ENCODE measurements at regions not wholly inside any gene's neighbourhood (a gene's known extent, or its start where the extent isn't known, plus 50 kb on each side); places are given as distances from the start of the nearest gene placed in this dataset.

GRCh38 chr4:166324321-166324720 is 451.3 kb downstream of the TLL1 start:
- H3K4me1 ChIP-seq: no peaks in the 10 kb centered on the region
- H3K27ac ChIP-seq: no peak overlapping the region
- DNase-seq: no peak
- 36% methylated on average over 4 of the region's 4 CpGs for WGBS (ENCODE audit: insufficient coverage, low coverage, low lambda C conversion rate, missing lambda C conversion rate)
- ATAC-seq: no peak
- H3K4me3 ChIP-seq: no peak overlapping the region
- peak in 1 of 4 donors; percentile 12 for TF ChIP-seq CTCF (IDR thresholded peaks at IDR 0.05)
- no peak for TF ChIP-seq POLR2A (IDR thresholded peaks at IDR 0.05)
- H3K9me3 ChIP-seq: no peaks in the 10 kb centered on the region
- H3K27me3 ChIP-seq: no peaks in the 10 kb centered on the region
- no peaks in the 10 kb centered on the region for H3K36me3 ChIP-seq
- intact Hi-C loops (cut with DNase I): no loop called here

- DNase-seq (no peak), ATAC-seq (no peak)
- no peak for TF ChIP-seq CTCF (IDR thresholded peaks at IDR 0.05)
- no peak for TF ChIP-seq POLR2A (IDR thresholded peaks at IDR 0.05)
- WGBS (ENCODE audit: insufficient coverage, low coverage, low lambda C conversion rate, missing lambda C conversion rate): 20% methylated on average over 4 of the region's 4 CpGs
- no peaks in the 10 kb centered on the region for H3K36me3 ChIP-seq
- H3K9me3 ChIP-seq: no peaks in the 10 kb centered on the region
- no peak overlapping the region for H3K4me3 ChIP-seq
- H3K27ac ChIP-seq: no peak overlapping the region
- no peaks in the 10 kb centered on the region for H3K27me3 ChIP-seq
- no peaks in the 10 kb centered on the region for H3K4me1 ChIP-seq
- intact Hi-C loops (cut with DNase I): no loop called here
Observed at GRCh38 chr4:166335256-166335938, 462.4 kb downstream of the TLL1 start.

- Histone ChIP-seq H3K9me3 (no peaks in the 10 kb centered on the region), H3K4me3 (no peak overlapping the region), H3K27me3 (no peaks in the 10 kb centered on the region), H3K27ac (no peak overlapping the region), H3K4me1 (no peaks in the 10 kb centered on the region), H3K36me3 (no peaks in the 10 kb centered on the region)
- TF ChIP-seq POLR2A (IDR thresholded peaks at IDR 0.05) (no peak), CTCF (IDR thresholded peaks at IDR 0.05) (no peak)
- no peak for DNase-seq
- no peak for ATAC-seq
- 56% methylated on average over 4 of the region's 4 CpGs for WGBS (ENCODE audit: insufficient coverage, low coverage, low lambda C conversion rate, missing lambda C conversion rate)
- intact Hi-C loops (cut with DNase I): no loop called here
Observed at GRCh38 chr4:166341992-166342391, 469.0 kb downstream of the TLL1 start.

- H3K9me3 ChIP-seq: no peaks in the 10 kb centered on the region
- TF ChIP-seq POLR2A (IDR thresholded peaks at IDR 0.05) (no peak), CTCF (IDR thresholded peaks at IDR 0.05) (no peak)
- H3K36me3 ChIP-seq: no peaks in the 10 kb centered on the region
- WGBS (ENCODE audit: insufficient coverage, low coverage, low lambda C conversion rate, missing lambda C conversion rate): 38% methylated on average over 2 of the region's 2 CpGs
- ATAC-seq (no peak), DNase-seq (no peak)
- H3K4me3 ChIP-seq: no peak overlapping the region
- intact Hi-C loops (cut with DNase I): no loop called here
- H3K27me3 ChIP-seq: no peaks in the 10 kb centered on the region
- H3K27ac ChIP-seq: no peak overlapping the region
- no peaks in the 10 kb centered on the region for H3K4me1 ChIP-seq
Observed at GRCh38 chr4:166363198-166363597, 490.2 kb downstream of the TLL1 start.

- ATAC-seq: no peak
- H3K27ac ChIP-seq: no peak overlapping the region
- H3K4me1 ChIP-seq: no peaks in the 10 kb centered on the region
- WGBS (ENCODE audit: insufficient coverage, low coverage, low lambda C conversion rate, missing lambda C conversion rate): 67% methylated on average over 3 of the region's 3 CpGs
- no peak overlapping the region for H3K4me3 ChIP-seq
- no peaks in the 10 kb centered on the region for H3K27me3 ChIP-seq
- H3K36me3 ChIP-seq: no peaks in the 10 kb centered on the region
- DNase-seq: no peak
- no peaks in the 10 kb centered on the region for H3K9me3 ChIP-seq
- intact Hi-C loops (cut with DNase I): no loop called here
- TF ChIP-seq CTCF (IDR thresholded peaks at IDR 0.05) (no peak), POLR2A (IDR thresholded peaks at IDR 0.05) (no peak)
Observed at GRCh38 chr4:166366012-166366411, 493.0 kb downstream of the TLL1 start.
